Activated CD8-positive, alpha-beta T cell treated with anti-CD3 and anti-CD28 coated beads for 36 hours (primary cell): ENCODE measurements at regions not wholly inside any gene's neighbourhood (a gene's known extent, or its start where the extent isn't known, plus 50 kb on each side); places are given as distances from the start of the nearest gene placed in this dataset.
"Not testable (repeated sequence)": the region's sequence is repeated elsewhere in the genome, so short reads cannot be mapped to it uniquely, and the experiment has no call there.

Experiments
- ATAC-seq: fragments of 200-7000 bp; cut with Tn5 transposase; one replicate; pipeline ENCODE4 v1.10.0; 2021; ENCODE audit warnings: mild to moderate bottlenecking, moderate library complexity
- CTCF ChIA-PET: fragments of 350-600 bp; sonication (Branson Sonifier 250); formaldehyde crosslinking; loops from one replicate; lab custom pipeline; 2021; ENCODE audit warnings: antibody characterized with exemption; lab: Charles Lee
- POLR2A ChIA-PET: fragments of 350-600 bp; sonication (Branson Sonifier 250); formaldehyde crosslinking; loops from one replicate; lab custom pipeline; 2021; ENCODE audit warnings: antibody characterized with exemption; lab: Charles Lee
- DNase-seq: peaks from one replicate; pipeline ENCODE4 v3.0.0-alpha.2; 2020
- H3K27ac Mint-ChIP-seq: one replicate; pipeline ENCODE4 v1.8.0; 2021; ENCODE audit warnings: mild to moderate bottlenecking, mixed read lengths
- H3K27me3 Mint-ChIP-seq: one replicate; pipeline ENCODE4 v1.8.0; 2021; ENCODE audit warnings: mixed read lengths
- H3K36me3 Mint-ChIP-seq: one replicate; pipeline ENCODE4 v1.8.0; 2021; ENCODE audit warnings: low read depth, mixed read lengths
- H3K4me1 Mint-ChIP-seq: one replicate; pipeline ENCODE4 v1.8.0; 2021; ENCODE audit warnings: low read depth, mixed read lengths
- H3K4me3 Mint-ChIP-seq: one replicate; pipeline ENCODE4 v1.8.0; 2021; ENCODE audit warnings: mild to moderate bottlenecking, moderate library complexity, mixed read lengths
- H3K9me3 Mint-ChIP-seq: one replicate; pipeline ENCODE4 v1.8.0; 2021; ENCODE audit warnings: mixed read lengths
- intact Hi-C: fragments of 100-400 bp; cut with micrococcal nuclease; formaldehyde crosslinking; loops from one replicate; pipeline ENCODE4 v1.10.0; 2022
- TF ChIP-seq, protein P1 (sequence below): fragments of 200-600 bp; IDR thresholded peaks from one replicate; pipeline ENCODE4 v1.8.0; 2022; ENCODE audit warnings: antibody characterized with exemption, mild to moderate bottlenecking

DNA sequence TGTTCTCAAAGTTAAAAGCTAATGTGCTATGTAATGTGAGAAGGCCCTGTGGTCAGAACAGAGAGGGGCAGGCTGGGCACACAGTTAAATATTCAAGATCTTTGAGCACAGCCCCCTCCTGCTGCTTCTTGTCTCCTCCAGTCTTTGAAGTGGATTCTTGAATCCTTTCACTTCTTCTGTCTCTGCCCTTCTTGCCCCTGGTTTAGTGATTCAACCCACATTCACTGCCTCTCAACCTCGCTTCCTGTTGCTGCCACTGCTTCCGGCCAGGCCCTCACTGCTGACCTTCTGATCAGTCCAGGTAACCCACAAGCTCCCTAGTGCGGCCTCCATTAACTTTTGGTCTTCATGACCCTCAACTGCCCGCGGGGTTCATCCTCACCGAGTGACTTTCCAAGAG, 417.3 kb upstream of the NOX3 start:
- TF ChIP-seq, protein P1, sequence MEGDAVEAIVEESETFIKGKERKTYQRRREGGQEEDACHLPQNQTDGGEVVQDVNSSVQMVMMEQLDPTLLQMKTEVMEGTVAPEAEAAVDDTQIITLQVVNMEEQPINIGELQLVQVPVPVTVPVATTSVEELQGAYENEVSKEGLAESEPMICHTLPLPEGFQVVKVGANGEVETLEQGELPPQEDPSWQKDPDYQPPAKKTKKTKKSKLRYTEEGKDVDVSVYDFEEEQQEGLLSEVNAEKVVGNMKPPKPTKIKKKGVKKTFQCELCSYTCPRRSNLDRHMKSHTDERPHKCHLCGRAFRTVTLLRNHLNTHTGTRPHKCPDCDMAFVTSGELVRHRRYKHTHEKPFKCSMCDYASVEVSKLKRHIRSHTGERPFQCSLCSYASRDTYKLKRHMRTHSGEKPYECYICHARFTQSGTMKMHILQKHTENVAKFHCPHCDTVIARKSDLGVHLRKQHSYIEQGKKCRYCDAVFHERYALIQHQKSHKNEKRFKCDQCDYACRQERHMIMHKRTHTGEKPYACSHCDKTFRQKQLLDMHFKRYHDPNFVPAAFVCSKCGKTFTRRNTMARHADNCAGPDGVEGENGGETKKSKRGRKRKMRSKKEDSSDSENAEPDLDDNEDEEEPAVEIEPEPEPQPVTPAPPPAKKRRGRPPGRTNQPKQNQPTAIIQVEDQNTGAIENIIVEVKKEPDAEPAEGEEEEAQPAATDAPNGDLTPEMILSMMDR = no peak
- Mint-ChIP-seq H3K4me1 (peaks cover 3% of the 10 kb centered on the region), H3K4me3 (no peak overlapping the region), H3K36me3 (no peaks in the 10 kb centered on the region), H3K27ac (no peak overlapping the region), H3K27me3 (no peaks in the 10 kb centered on the region), H3K9me3 (peaks cover 4% of the 10 kb centered on the region)
- ATAC-seq (no peak), DNase-seq (no peak)
- POLR2A ChIA-PET = interaction anchor here (0.9 kb wide), 1 partner anchor 9 kb away, joined by 4 read pairs; no protein-coding TSS in a partner anchor
- intact Hi-C loops = no loop called here
- CTCF ChIA-PET = no interaction called here

GRCh38 chr6:155867682-155868081, 412.0 kb upstream of the NOX3 start:
- ChIA-PET CTCF (no interaction called here), POLR2A (interaction anchor here (1.0 kb wide), 1 partner anchor 63 kb away, joined by 3 read pairs; no protein-coding TSS in a partner anchor)
- intact Hi-C loops = no loop called here
- no peak overlapping the region for H3K27ac Mint-ChIP-seq
- no peak overlapping the region for H3K4me3 Mint-ChIP-seq
- no peaks in the 10 kb centered on the region for H3K27me3 Mint-ChIP-seq
- no peaks in the 10 kb centered on the region for H3K36me3 Mint-ChIP-seq
- TF ChIP-seq, protein P1 = no peak
- ATAC-seq = no peak
- no peak for DNase-seq
- H3K9me3 Mint-ChIP-seq = peaks cover 7% of the 10 kb centered on the region
- H3K4me1 Mint-ChIP-seq = peaks cover 3% of the 10 kb centered on the region

DNA sequence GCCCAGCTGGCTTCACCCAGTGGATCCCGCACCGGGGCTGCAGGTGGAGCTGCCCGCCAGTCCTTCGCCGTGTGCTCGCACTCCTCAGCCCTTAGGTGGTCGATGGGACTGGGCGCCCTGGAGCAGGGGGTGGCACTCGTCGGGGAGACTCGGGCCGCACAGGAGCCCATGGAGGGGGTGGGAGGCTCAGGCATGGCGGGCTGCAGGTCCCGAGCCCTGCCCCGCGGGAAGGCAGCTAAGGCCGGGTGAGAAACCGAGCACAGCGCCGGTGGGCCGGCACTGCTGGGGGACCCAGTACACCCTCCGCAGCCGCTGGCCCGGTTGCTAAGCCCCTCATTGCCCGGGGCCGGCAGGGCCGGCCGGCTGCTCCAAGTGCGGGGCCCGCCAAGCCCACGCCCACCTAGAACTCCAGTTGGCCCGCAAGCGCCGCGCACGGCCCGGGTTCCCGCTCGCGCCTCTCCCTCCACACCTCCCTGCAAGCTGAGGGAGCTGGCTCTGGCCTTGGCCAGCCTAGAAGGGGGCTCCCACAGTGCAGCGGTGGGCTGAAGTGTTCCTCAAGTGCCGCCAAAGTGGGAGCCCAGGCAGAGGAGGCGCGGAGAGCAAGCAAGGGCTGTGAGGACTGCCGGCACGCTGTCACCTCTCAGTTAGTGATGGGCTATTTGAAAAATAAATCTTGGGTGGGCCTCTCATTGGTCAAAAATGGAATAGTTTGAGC, 411.2 kb upstream of the NOX3 start:
- DNase-seq, H3K4me1 Mint-ChIP-seq, H3K27me3 Mint-ChIP-seq, CTCF ChIA-PET, intact Hi-C loops, H3K27ac Mint-ChIP-seq, ATAC-seq, H3K4me3 Mint-ChIP-seq, H3K36me3 Mint-ChIP-seq, H3K9me3 Mint-ChIP-seq, POLR2A ChIA-PET: not testable (repeated sequence)

DNA sequence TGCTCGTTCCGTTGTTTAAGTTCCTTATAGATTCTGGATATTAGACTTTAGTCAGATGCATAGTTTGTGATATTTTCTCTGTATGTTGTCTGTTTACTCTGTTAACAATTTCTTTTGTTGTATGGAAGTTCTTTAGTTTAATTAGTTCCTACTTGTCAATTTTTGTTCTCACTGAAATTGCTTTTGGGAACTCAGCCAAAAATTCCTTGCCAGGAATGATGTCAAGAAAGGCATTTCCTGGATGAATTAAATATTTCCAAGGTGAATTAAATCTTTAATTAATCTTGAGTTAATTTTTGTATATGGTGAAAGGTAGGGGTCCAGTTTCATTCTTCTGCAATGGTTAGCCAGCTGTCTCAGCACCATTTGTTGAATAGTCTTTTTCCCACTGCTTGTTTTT, 406.2 kb upstream of the NOX3 start:
- TF ChIP-seq, protein P1 = no peak
- intact Hi-C loops = no loop called here
- DNase-seq (no peak), ATAC-seq (no peak)
- Mint-ChIP-seq H3K4me3 (no peak overlapping the region), H3K9me3 (peaks cover 13% of the 10 kb centered on the region), H3K4me1 (no peaks in the 10 kb centered on the region), H3K36me3 (no peaks in the 10 kb centered on the region), H3K27ac (no peak overlapping the region), H3K27me3 (no peaks in the 10 kb centered on the region)
- ChIA-PET CTCF (no interaction called here), POLR2A (no interaction called here)

DNA sequence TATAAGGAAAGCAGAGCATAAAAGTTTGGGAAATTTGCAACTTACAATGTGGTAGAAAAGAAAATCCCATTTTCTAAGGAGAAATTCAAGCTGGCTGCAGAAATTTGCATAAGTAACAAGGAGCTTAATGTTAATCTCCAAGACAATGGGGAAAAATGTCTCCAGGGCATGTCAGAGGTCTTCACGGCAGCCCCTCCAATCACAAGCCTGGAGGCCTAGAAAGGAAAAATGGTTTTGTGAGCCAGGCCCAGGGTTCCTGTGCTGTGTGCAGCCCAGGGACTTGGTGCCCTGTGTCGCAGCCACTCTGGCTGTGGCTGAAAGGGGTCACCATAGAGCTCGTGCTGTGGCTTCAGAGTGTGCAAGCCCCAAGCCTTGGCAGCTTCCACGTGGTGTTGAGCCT, 403.3 kb upstream of the NOX3 start:
- H3K4me1 Mint-ChIP-seq, CTCF ChIA-PET, ATAC-seq, H3K36me3 Mint-ChIP-seq, H3K4me3 Mint-ChIP-seq, H3K27ac Mint-ChIP-seq, H3K27me3 Mint-ChIP-seq, intact Hi-C loops, POLR2A ChIA-PET, DNase-seq: not testable (repeated sequence)
- peaks cover 13% of the 10 kb centered on the region for H3K9me3 Mint-ChIP-seq

GRCh38 chr6:155854787-155855186, 399.1 kb upstream of the NOX3 start:
- no peaks in the 10 kb centered on the region for H3K27me3 Mint-ChIP-seq
- TF ChIP-seq, protein P1 = no peak
- POLR2A ChIA-PET = no interaction called here
- CTCF ChIA-PET = no interaction called here
- H3K4me1 Mint-ChIP-seq = peaks cover 3% of the 10 kb centered on the region
- H3K27ac Mint-ChIP-seq = no peak overlapping the region
- intact Hi-C loops = no loop called here
- H3K9me3 Mint-ChIP-seq = peaks cover 7% of the 10 kb centered on the region
- H3K4me3 Mint-ChIP-seq = no peak overlapping the region
- ATAC-seq (no peak), DNase-seq (no peak)
- H3K36me3 Mint-ChIP-seq = no peaks in the 10 kb centered on the region
